ENCODE measurements at regions not wholly inside any gene's neighbourhood (a gene's known extent, or its start where the extent isn't known, plus 50 kb on each side); places are given as distances from the start of the nearest gene placed in this dataset.

GRCh38 chr22:47918276-47918921 lies 1155.9 kb downstream of the TBC1D22A start:
- TF ChIP-seq, protein P1, sequence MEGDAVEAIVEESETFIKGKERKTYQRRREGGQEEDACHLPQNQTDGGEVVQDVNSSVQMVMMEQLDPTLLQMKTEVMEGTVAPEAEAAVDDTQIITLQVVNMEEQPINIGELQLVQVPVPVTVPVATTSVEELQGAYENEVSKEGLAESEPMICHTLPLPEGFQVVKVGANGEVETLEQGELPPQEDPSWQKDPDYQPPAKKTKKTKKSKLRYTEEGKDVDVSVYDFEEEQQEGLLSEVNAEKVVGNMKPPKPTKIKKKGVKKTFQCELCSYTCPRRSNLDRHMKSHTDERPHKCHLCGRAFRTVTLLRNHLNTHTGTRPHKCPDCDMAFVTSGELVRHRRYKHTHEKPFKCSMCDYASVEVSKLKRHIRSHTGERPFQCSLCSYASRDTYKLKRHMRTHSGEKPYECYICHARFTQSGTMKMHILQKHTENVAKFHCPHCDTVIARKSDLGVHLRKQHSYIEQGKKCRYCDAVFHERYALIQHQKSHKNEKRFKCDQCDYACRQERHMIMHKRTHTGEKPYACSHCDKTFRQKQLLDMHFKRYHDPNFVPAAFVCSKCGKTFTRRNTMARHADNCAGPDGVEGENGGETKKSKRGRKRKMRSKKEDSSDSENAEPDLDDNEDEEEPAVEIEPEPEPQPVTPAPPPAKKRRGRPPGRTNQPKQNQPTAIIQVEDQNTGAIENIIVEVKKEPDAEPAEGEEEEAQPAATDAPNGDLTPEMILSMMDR (IDR thresholded peaks at IDR 0.05): no peak
- TF ChIP-seq EP300 (IDR thresholded peaks at IDR 0.05): no peak
